AG04449 (cell line): ENCODE measurements at regions not wholly inside any gene's neighbourhood (a gene's known extent, or its start where the extent isn't known, plus 50 kb on each side); places are given as distances from the start of the nearest gene placed in this dataset.

Experiments used
- CTCF ChIA-PET: fragments of 350-600 bp; formaldehyde crosslinking; extraction: SDS; loops from one replicate; lab custom pipeline; 2021; ENCODE audit warnings: antibody characterized with exemption; lab: Yijun Ruan, JAX
- POLR2A ChIA-PET: fragments of 400-600, 350-600 bp; formaldehyde crosslinking; extraction: SDS; loops from one replicate; lab custom pipeline; 2020; ENCODE audit warnings: antibody characterized with exemption, inconsistent platforms; lab: Yijun Ruan, JAX
- DNase-seq: peaks from one replicate; pipeline ENCODE4 v3.0.0-alpha.2; 2010; ENCODE audit warnings: low read depth, low spot score
- H3K4me3 ChIP-seq: 2 replicates; pipeline ENCODE4 v1.5.1; 2011; ENCODE audit warnings: low read depth, mild to moderate bottlenecking, control low read depth, low read length
- CTCF ChIP-seq: IDR thresholded peaks from one replicate; pipeline ENCODE4 v1.5.1; 2011; ENCODE audit warnings: mild to moderate bottlenecking, moderate library complexity, low read length, control low read depth, inconsistent platforms; ENCODE audit not compliant: insufficient read depth; ENCODE audit errors: missing control alignments

GRCh38 chr21:24353492-24353891, 1253.8 kb downstream of the MRPL39 start:
- H3K4me3 ChIP-seq: no peak overlapping the region
- POLR2A ChIA-PET: no interaction called here
- no peak for DNase-seq
- CTCF ChIA-PET: no interaction called here
- no peak for TF ChIP-seq CTCF

GRCh38 chr21:24339406-24339805, 1267.9 kb downstream of the MRPL39 start:
- TF ChIP-seq CTCF: no peak
- DNase-seq: no peak
- H3K4me3 ChIP-seq: no peak overlapping the region
- POLR2A ChIA-PET: no interaction called here
- CTCF ChIA-PET: no interaction called here

GRCh38 chr21:24336491-24336890, 1270.8 kb downstream of the MRPL39 start:
- ChIA-PET POLR2A (no interaction called here), CTCF (no interaction called here)
- TF ChIP-seq CTCF: no peak
- no peak for DNase-seq
- no peak overlapping the region for H3K4me3 ChIP-seq

GRCh38 chr21:24323536-24323935, 1283.7 kb downstream of the MRPL39 start:
- ChIA-PET POLR2A (no interaction called here), CTCF (no interaction called here)
- TF ChIP-seq CTCF: no peak
- H3K4me3 ChIP-seq: no peak overlapping the region
- DNase-seq: no peak

GRCh38 chr21:24316277-24316922, 1290.9 kb downstream of the MRPL39 start:
- CTCF ChIA-PET: no interaction called here
- POLR2A ChIA-PET: no interaction called here
- DNase-seq: no peak
- TF ChIP-seq CTCF: no peak
- H3K4me3 ChIP-seq: no peak overlapping the region

GRCh38 chr21:24310788-24311187, 1296.5 kb downstream of the MRPL39 start:
- POLR2A ChIA-PET: no interaction called here
- CTCF ChIA-PET: no interaction called here
- TF ChIP-seq CTCF: no peak

More at GRCh38 chr21:24310788-24311187, 1296.5 kb downstream of the MRPL39 start:
- no peak for DNase-seq
- no peak overlapping the region for H3K4me3 ChIP-seq
